ENCODE measurements at regions not wholly inside any gene's neighbourhood (a gene's known extent, or its start where the extent isn't known, plus 50 kb on each side); places are given as distances from the start of the nearest gene placed in this dataset.

- TF ChIP-seq CTCF (IDR thresholded peaks at IDR 0.05) (no peak), POLR2A (IDR thresholded peaks at IDR 0.05) (no peak)
Measured at GRCh38 chr1:13908128-13908527, 208.1 kb downstream of the PRDM2 start.
